ENCODE measurements at regions not wholly inside any gene's neighbourhood (a gene's known extent, or its start where the extent isn't known, plus 50 kb on each side); places are given as distances from the start of the nearest gene placed in this dataset.

DNA sequence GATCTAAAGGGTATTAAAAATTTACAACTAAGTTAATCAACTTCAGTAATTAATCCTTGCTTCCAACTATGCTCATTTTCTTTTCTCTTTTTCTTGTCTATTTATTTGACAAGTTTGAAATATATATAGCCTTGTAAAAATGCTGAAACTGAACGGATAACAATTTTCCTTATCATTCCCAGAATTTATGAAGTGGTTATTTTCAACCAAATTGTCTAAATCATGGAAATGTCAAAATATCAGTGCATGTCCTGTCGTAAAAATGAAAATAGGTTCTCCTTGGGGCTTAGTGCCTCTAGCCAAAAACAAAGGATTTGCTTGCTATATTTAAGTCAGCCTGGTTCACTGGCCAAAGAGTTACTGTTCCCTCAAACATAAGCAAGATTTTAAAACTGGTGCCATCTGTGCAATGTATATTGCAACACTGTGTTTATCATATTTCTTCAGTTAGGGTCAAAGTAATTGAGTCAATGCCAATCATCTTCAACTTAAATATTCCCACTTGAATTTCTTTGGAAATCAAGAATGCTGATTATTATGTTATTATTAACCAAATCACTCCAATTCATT lies 798.3 kb downstream of the MAT2B start:
- TF ChIP-seq, protein P1, sequence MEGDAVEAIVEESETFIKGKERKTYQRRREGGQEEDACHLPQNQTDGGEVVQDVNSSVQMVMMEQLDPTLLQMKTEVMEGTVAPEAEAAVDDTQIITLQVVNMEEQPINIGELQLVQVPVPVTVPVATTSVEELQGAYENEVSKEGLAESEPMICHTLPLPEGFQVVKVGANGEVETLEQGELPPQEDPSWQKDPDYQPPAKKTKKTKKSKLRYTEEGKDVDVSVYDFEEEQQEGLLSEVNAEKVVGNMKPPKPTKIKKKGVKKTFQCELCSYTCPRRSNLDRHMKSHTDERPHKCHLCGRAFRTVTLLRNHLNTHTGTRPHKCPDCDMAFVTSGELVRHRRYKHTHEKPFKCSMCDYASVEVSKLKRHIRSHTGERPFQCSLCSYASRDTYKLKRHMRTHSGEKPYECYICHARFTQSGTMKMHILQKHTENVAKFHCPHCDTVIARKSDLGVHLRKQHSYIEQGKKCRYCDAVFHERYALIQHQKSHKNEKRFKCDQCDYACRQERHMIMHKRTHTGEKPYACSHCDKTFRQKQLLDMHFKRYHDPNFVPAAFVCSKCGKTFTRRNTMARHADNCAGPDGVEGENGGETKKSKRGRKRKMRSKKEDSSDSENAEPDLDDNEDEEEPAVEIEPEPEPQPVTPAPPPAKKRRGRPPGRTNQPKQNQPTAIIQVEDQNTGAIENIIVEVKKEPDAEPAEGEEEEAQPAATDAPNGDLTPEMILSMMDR (IDR thresholded peaks at IDR 0.05) = no peak
- TF ChIP-seq POLR2AphosphoS5 (IDR thresholded peaks at IDR 0.05) = no peak

Data from transverse colon (tissue), 4 donors.